MM.1S (cell line): ENCODE measurements at regions not wholly inside any gene's neighbourhood (a gene's known extent, or its start where the extent isn't known, plus 50 kb on each side); places are given as distances from the start of the nearest gene placed in this dataset.
A peak's percentile ranks its signal among the peaks of the same experiment; 100 is the strongest.

Source experiments
- DNase-seq: peaks from one replicate; pipeline ENCODE4 v3.0.0-alpha.2; 2015
- H2AFZ ChIP-seq: fragments of 300-600 bp; sonication (generic); 2 replicates; pipeline ENCODE4 v1.6.0; 2016; ENCODE audit warnings: antibody characterized with exemption, low read length
- H3F3A ChIP-seq: fragments of 300-600 bp; sonication (generic); 2 replicates; pipeline ENCODE4 v1.6.1; 2016; ENCODE audit warnings: mild to moderate bottlenecking, antibody characterized with exemption, low read length, moderate library complexity, mixed read lengths; ENCODE audit not compliant: insufficient read depth
- H3K27ac ChIP-seq: fragments of 300-600 bp; sonication (generic); 2 replicates; pipeline ENCODE4 v1.5.1; 2016; ENCODE audit warnings: mild to moderate bottlenecking, low read length
- H3K27me3 ChIP-seq: fragments of 300-600 bp; sonication (generic); replicated peaks from 2 replicates; pipeline ENCODE4 v1.6.0; 2016; ENCODE audit warnings: low read length; ENCODE audit not compliant: insufficient read depth
- H3K36me3 ChIP-seq: fragments of 300-600 bp; sonication (generic); replicated peaks from 2 replicates; pipeline ENCODE4 v1.6.1; 2016; ENCODE audit warnings: mild to moderate bottlenecking, low read length, mixed read lengths; ENCODE audit not compliant: insufficient read depth
- H3K4me1 ChIP-seq: fragments of 300-600 bp; sonication (generic); 2 replicates; pipeline ENCODE4 v1.6.1; 2016; ENCODE audit warnings: low read length, mixed read lengths
- H3K4me2 ChIP-seq: fragments of 300-600 bp; sonication (generic); 2 replicates; pipeline ENCODE4 v1.6.0; 2016; ENCODE audit warnings: low read depth, low read length
- H3K4me3 ChIP-seq: fragments of 300-600 bp; sonication (generic); 2 replicates; pipeline ENCODE4 v1.5.1; 2016; ENCODE audit warnings: low read length, mixed read lengths
- H3K79me2 ChIP-seq: fragments of 300-600 bp; sonication (generic); 2 replicates; pipeline ENCODE4 v1.6.1; 2016; ENCODE audit warnings: mixed run types, low read length, mixed read lengths
- H3K9ac ChIP-seq: fragments of 300-600 bp; sonication (generic); 2 replicates; pipeline ENCODE4 v1.6.1; 2016; ENCODE audit warnings: low read length, mixed read lengths
- H3K9me2 ChIP-seq: fragments of 300-600 bp; sonication (generic); replicated peaks from 2 replicates; pipeline ENCODE4 v1.6.1; 2016; ENCODE audit warnings: mild to moderate bottlenecking, low read length, mixed read lengths; ENCODE audit not compliant: insufficient read depth
- H3K9me3 ChIP-seq: fragments of 300-600 bp; sonication (generic); replicated peaks from 2 replicates; pipeline ENCODE4 v1.6.1; 2016; ENCODE audit warnings: mild to moderate bottlenecking, low read length, mixed read lengths; ENCODE audit not compliant: insufficient read depth
- H4K20me1 ChIP-seq: fragments of 300-600 bp; sonication (generic); 2 replicates; pipeline ENCODE4 v1.6.1; 2016; ENCODE audit warnings: mild to moderate bottlenecking, low read length, moderate library complexity, mixed read lengths; ENCODE audit not compliant: insufficient read depth
- EZH2 ChIP-seq: fragments of 300-600 bp; sonication (generic); optimal IDR thresholded peaks from 2 replicates; pipeline ENCODE3; 2017; ENCODE audit warnings: low read depth, mild to moderate bottlenecking, antibody characterized with exemption, low read length, mixed read lengths
- EZH2phosphoT487 ChIP-seq: fragments of 300-600 bp; sonication (generic); IDR thresholded peaks from 2 replicates; pipeline ENCODE4 v1.6.1; 2018; ENCODE audit warnings: antibody characterized with exemption, low read length
- TF ChIP-seq, protein P1 (sequence below): fragments of 300-600 bp; sonication (generic); IDR thresholded peaks from 2 replicates; pipeline ENCODE4 v1.5.1; 2016; ENCODE audit warnings: antibody characterized with exemption, low read length, mixed read lengths

GRCh38 chr6:105900125-105900937 is 185.8 kb upstream of the PRDM1 start:
- Histone ChIP-seq H3K27ac (no peak overlapping the region), H2AFZ (no peak overlapping the region), H3K9me2 (no peaks in the 10 kb centered on the region), H3K9ac (no peak overlapping the region), H3K36me3 (no peaks in the 10 kb centered on the region), H3K4me2 (no peak overlapping the region), H3K27me3 (no peaks in the 10 kb centered on the region), H3K79me2 (no peaks in the 10 kb centered on the region), H4K20me1 (no peaks in the 10 kb centered on the region), H3F3A (no peaks in the 10 kb centered on the region), H3K4me3 (no peak overlapping the region), H3K9me3 (no peaks in the 10 kb centered on the region), H3K4me1 (no peaks in the 10 kb centered on the region)
- no peak for DNase-seq
- TF ChIP-seq EZH2phosphoT487 (no peak), EZH2 (no peak)
- TF ChIP-seq, protein P1, sequence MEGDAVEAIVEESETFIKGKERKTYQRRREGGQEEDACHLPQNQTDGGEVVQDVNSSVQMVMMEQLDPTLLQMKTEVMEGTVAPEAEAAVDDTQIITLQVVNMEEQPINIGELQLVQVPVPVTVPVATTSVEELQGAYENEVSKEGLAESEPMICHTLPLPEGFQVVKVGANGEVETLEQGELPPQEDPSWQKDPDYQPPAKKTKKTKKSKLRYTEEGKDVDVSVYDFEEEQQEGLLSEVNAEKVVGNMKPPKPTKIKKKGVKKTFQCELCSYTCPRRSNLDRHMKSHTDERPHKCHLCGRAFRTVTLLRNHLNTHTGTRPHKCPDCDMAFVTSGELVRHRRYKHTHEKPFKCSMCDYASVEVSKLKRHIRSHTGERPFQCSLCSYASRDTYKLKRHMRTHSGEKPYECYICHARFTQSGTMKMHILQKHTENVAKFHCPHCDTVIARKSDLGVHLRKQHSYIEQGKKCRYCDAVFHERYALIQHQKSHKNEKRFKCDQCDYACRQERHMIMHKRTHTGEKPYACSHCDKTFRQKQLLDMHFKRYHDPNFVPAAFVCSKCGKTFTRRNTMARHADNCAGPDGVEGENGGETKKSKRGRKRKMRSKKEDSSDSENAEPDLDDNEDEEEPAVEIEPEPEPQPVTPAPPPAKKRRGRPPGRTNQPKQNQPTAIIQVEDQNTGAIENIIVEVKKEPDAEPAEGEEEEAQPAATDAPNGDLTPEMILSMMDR = no peak

GRCh38 chr6:105898286-105898685 is 187.8 kb upstream of the PRDM1 start:
- no peak overlapping the region for H3K9ac ChIP-seq
- no peaks in the 10 kb centered on the region for H3K79me2 ChIP-seq
- no peaks in the 10 kb centered on the region for H3K9me2 ChIP-seq
- DNase-seq = peak; percentile 19
- H3K4me2 ChIP-seq = no peak overlapping the region
- H3K4me1 ChIP-seq = peaks cover 6% of the 10 kb centered on the region; the same call in 1 of the 2 replicates
- no peaks in the 10 kb centered on the region for H4K20me1 ChIP-seq
- no peak overlapping the region for H3K27ac ChIP-seq
- TF ChIP-seq, protein P1 = no peak
- no peak for TF ChIP-seq EZH2phosphoT487
- no peak for TF ChIP-seq EZH2
- H2AFZ ChIP-seq = no peak overlapping the region
- no peaks in the 10 kb centered on the region for H3K36me3 ChIP-seq
- H3K9me3 ChIP-seq = no peaks in the 10 kb centered on the region
- no peaks in the 10 kb centered on the region for H3K27me3 ChIP-seq
- H3F3A ChIP-seq = no peaks in the 10 kb centered on the region
- H3K4me3 ChIP-seq = no peak overlapping the region

- Histone ChIP-seq H2AFZ (no peak overlapping the region), H3K4me3 (no peak overlapping the region), H3K9me2 (no peaks in the 10 kb centered on the region), H3K4me1 (peaks cover 15% of the 10 kb centered on the region), H3K36me3 (no peaks in the 10 kb centered on the region), H3K9ac (no peak overlapping the region), H3K9me3 (no peaks in the 10 kb centered on the region), H3K4me2 (no peak overlapping the region), H3K27ac (no peak overlapping the region), H4K20me1 (no peaks in the 10 kb centered on the region), H3K79me2 (no peaks in the 10 kb centered on the region), H3K27me3 (no peaks in the 10 kb centered on the region), H3F3A (no peaks in the 10 kb centered on the region)
- TF ChIP-seq EZH2phosphoT487 = no peak
- TF ChIP-seq, protein P1 = no peak
- no peak for TF ChIP-seq EZH2
- no peak for DNase-seq
Observed at GRCh38 chr6:105897131-105897530, 189.0 kb upstream of the PRDM1 start.
